Psoas muscle (tissue), 7 donors: ENCODE measurements at regions not wholly inside any gene's neighbourhood (a gene's known extent, or its start where the extent isn't known, plus 50 kb on each side); places are given as distances from the start of the nearest gene placed in this dataset.

Experiments used
- ATAC-seq, 4 donors: fragments of 200-7000 bp; cut with Tn5 transposase; one replicate each; pipeline ENCODE4 v1.9.1; 2020; ENCODE audit warnings: moderate library complexity in 3 of 4, mild to moderate bottlenecking in 2 of 4
- DNase-seq, 2 donors: peaks; one replicate each; pipeline ENCODE4 v3.0.0-alpha.2; 2020
- H3K27ac ChIP-seq: fragments of 200-600 bp; one replicate; pipeline ENCODE4 v1.8.0; 2022
- H3K27me3 ChIP-seq, 3 donors: fragments of 200-600 bp in 1 of 3; one replicate each; pipeline versions ENCODE4 v1.6.1 to v1.8.0; 2013 to 2022; ENCODE audit warnings: low read length in 2 of 3, mild to moderate bottlenecking in 2 of 3, moderate library complexity in 1 of 3; ENCODE audit not compliant: insufficient read depth in 3 of 3
- H3K36me3 ChIP-seq, 2 donors: fragments of 200-600 bp in 1 of 2; one replicate each; pipeline versions ENCODE4 v1.6.1 to v1.8.0; 2013 to 2022; ENCODE audit warnings: low read depth in 1 of 2, mild to moderate bottlenecking in 1 of 2, moderate library complexity in 1 of 2; ENCODE audit not compliant: insufficient read depth in 1 of 2
- H3K4me1 ChIP-seq: fragments of 200-600 bp; one replicate; pipeline ENCODE4 v1.8.0; 2022
- H3K4me3 ChIP-seq: fragments of 200-600 bp; one replicate; pipeline ENCODE4 v1.8.0; 2022; ENCODE audit warnings: mild to moderate bottlenecking
- H3K9me3 ChIP-seq: fragments of 200-600 bp; one replicate; pipeline ENCODE4 v1.8.0; 2022
- CTCF ChIP-seq: fragments of 200-600 bp; IDR thresholded peaks from one replicate; pipeline ENCODE4 v1.8.0; 2022; ENCODE audit warnings: antibody characterized with exemption
- WGBS, 3 donors: extraction: QIAGEN DNeasy Blood & Tissue Kit; methylation state at CpG; one replicate each; pipeline versions ENCODE4 v1.1.6 to v1.1.7; 2013; 5-methylcytosine and 5-hydroxymethylcytosine counted together
- intact Hi-C, 2 donors: fragments of 100-400 bp; cut with DNase I; formaldehyde crosslinking; loops; one replicate each; pipeline versions ENCODE4 v1.11.0 to v1.14.2; 2022
- donor health status: healthy with polysubstance abuse.
- donor health status: DM: no; HTN: no; CAD: no; lungs with moderate emphysema.
- donor health status: Bipolar disorder and iron deficiency.
- donor health status: healthy.
- donor health status: DM: yes; HTN: yes; CAD: no.
- donor health status: DM: no; HTN: no; CAD: no.
- donor health status: DM: yes; HTN: yes; CAD: no.

- no peak for DNase-seq
- Histone ChIP-seq H3K36me3 (no peaks in the 10 kb centered on the region), H3K4me3 (no peak overlapping the region), H3K27ac (no peak overlapping the region), H3K4me1 (no peaks in the 10 kb centered on the region), H3K27me3 (no peaks in the 10 kb centered on the region), H3K9me3 (no peaks in the 10 kb centered on the region)
- no peak for ATAC-seq
- 27 to 42% (median 36%) methylated on average over 2 of the region's 2 CpGs for WGBS, 3 donors
- intact Hi-C loops, result loop anchor here in 1 of 2 donors (10.0 kb wide), 1 partner anchor 1797 kb away; no protein-coding TSS in a partner anchor
- no peak for TF ChIP-seq CTCF
Measured at GRCh38 chr20:6231556-6231955, 108.7 kb upstream of the FERMT1 start.

- WGBS, 3 donors, result 47 to 53% (median 51%) methylated on average over 2 of the region's 2 CpGs
- Histone ChIP-seq H3K36me3 (no peaks in the 10 kb centered on the region), H3K4me3 (no peak overlapping the region), H3K4me1 (no peaks in the 10 kb centered on the region), H3K27me3 (no peaks in the 10 kb centered on the region), H3K9me3 (no peaks in the 10 kb centered on the region), H3K27ac (no peak overlapping the region)
- TF ChIP-seq CTCF, result no peak
- DNase-seq, result no peak
- intact Hi-C loops, result no loop called here
- ATAC-seq, result no peak
Measured at GRCh38 chr20:6228302-6228843, 105.5 kb upstream of the FERMT1 start.

- Histone ChIP-seq H3K36me3 (no peaks in the 10 kb centered on the region), H3K27ac (no peak overlapping the region), H3K27me3 (no peaks in the 10 kb centered on the region), H3K4me1 (no peaks in the 10 kb centered on the region), H3K4me3 (no peak overlapping the region), H3K9me3 (no peaks in the 10 kb centered on the region)
- WGBS, 3 donors, result 96 to 97% (median 97%) methylated on average over 22 of the region's 22 CpGs
- no peak for TF ChIP-seq CTCF
- ATAC-seq, result no peak
- intact Hi-C loops, result no loop called here
- DNase-seq, result no peak
Measured at GRCh38 chr20:6213311-6213710, 90.5 kb upstream of the FERMT1 start.

GRCh38 chr20:6212903-6213302 is 90.1 kb upstream of the FERMT1 start:
- H3K4me1 ChIP-seq, result no peaks in the 10 kb centered on the region
- no peak overlapping the region for H3K27ac ChIP-seq
- no peak for DNase-seq
- no peaks in the 10 kb centered on the region for H3K27me3 ChIP-seq
- no peak overlapping the region for H3K4me3 ChIP-seq
- intact Hi-C loops, result no loop called here
- WGBS, 3 donors, result 95 to 97% (median 96%) methylated on average over 15 to 24 of the region's 24 CpGs
- no peak for TF ChIP-seq CTCF
- ATAC-seq, result no peak
- no peaks in the 10 kb centered on the region for H3K9me3 ChIP-seq
- no peaks in the 10 kb centered on the region for H3K36me3 ChIP-seq

- TF ChIP-seq CTCF, result no peak
- no peak for DNase-seq
- intact Hi-C loops, result no loop called here
- ATAC-seq, result no peak
- Histone ChIP-seq H3K9me3 (no peaks in the 10 kb centered on the region), H3K27ac (no peak overlapping the region), H3K4me3 (no peak overlapping the region), H3K4me1 (no peaks in the 10 kb centered on the region), H3K36me3 (no peaks in the 10 kb centered on the region), H3K27me3 (no peaks in the 10 kb centered on the region)
Measured at GRCh38 chr20:6209093-6209492, 86.3 kb upstream of the FERMT1 start.
